ENCODE measurements at regions not wholly inside any gene's neighbourhood (a gene's known extent, or its start where the extent isn't known, plus 50 kb on each side); places are given as distances from the start of the nearest gene placed in this dataset.

GRCh38 chr18:44258086-44258485, 422.6 kb upstream of the SETBP1 start:
- Histone ChIP-seq H3K36me3 (ENCODE audit: low read length) (no peaks in the 10 kb centered on the region), H3K27ac (ENCODE audit: low read depth, low read length) (no peak overlapping the region)
- TF ChIP-seq, protein P1, sequence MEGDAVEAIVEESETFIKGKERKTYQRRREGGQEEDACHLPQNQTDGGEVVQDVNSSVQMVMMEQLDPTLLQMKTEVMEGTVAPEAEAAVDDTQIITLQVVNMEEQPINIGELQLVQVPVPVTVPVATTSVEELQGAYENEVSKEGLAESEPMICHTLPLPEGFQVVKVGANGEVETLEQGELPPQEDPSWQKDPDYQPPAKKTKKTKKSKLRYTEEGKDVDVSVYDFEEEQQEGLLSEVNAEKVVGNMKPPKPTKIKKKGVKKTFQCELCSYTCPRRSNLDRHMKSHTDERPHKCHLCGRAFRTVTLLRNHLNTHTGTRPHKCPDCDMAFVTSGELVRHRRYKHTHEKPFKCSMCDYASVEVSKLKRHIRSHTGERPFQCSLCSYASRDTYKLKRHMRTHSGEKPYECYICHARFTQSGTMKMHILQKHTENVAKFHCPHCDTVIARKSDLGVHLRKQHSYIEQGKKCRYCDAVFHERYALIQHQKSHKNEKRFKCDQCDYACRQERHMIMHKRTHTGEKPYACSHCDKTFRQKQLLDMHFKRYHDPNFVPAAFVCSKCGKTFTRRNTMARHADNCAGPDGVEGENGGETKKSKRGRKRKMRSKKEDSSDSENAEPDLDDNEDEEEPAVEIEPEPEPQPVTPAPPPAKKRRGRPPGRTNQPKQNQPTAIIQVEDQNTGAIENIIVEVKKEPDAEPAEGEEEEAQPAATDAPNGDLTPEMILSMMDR (IDR thresholded peaks at IDR 0.05; ENCODE audit: insufficient read depth, low read length, poor library complexity, severe bottlenecking), result no peak
- no peak for TF ChIP-seq EZH2phosphoT487 (conservative IDR thresholded peaks at IDR 0.05; ENCODE audit: low read length)

GRCh38 chr18:44258576-44258975, 422.1 kb upstream of the SETBP1 start:
- no peaks in the 10 kb centered on the region for H4K20me1 ChIP-seq (ENCODE audit: low read depth, low read length)
- H3K4me2 ChIP-seq (ENCODE audit: low read depth, low read length, poor library complexity, severe bottlenecking), result no peak overlapping the region
- peaks cover 2% of the 10 kb centered on the region; the same call in 1 of the 2 replicates for H3K9me3 ChIP-seq (ENCODE audit: insufficient read depth, low read length)
- no peak overlapping the region for H3K9ac ChIP-seq (ENCODE audit: low read length)
- H3F3A ChIP-seq (ENCODE audit: insufficient read depth), result no peaks in the 10 kb centered on the region
- no peak overlapping the region for H3K4me3 ChIP-seq (ENCODE audit: insufficient read depth, low read length, poor library complexity, severe bottlenecking)
- no peak overlapping the region for H2AFZ ChIP-seq (ENCODE audit: low read depth, low read length, severe bottlenecking)
- H3K9me2 ChIP-seq (replicated peaks; ENCODE audit: insufficient read depth, low read length), result no peaks in the 10 kb centered on the region
- H3K79me2 ChIP-seq (ENCODE audit: insufficient read depth, low read length), result no peaks in the 10 kb centered on the region
- H3K27ac ChIP-seq (ENCODE audit: low read depth, low read length), result no peak overlapping the region
- H3K36me3 ChIP-seq (ENCODE audit: low read length), result no peaks in the 10 kb centered on the region
- TF ChIP-seq, protein P1 (IDR thresholded peaks at IDR 0.05; ENCODE audit: insufficient read depth, low read length, poor library complexity, severe bottlenecking), result no peak
- no peak for TF ChIP-seq EZH2phosphoT487 (conservative IDR thresholded peaks at IDR 0.05; ENCODE audit: low read length)
- H3K27me3 ChIP-seq (ENCODE audit: low read length), result no peaks in the 10 kb centered on the region

More at GRCh38 chr18:44258086-44258485, 422.6 kb upstream of the SETBP1 start:
- H3K4me3 ChIP-seq (ENCODE audit: insufficient read depth, low read length, poor library complexity, severe bottlenecking), result no peak overlapping the region
- H3K79me2 ChIP-seq (ENCODE audit: insufficient read depth, low read length), result no peaks in the 10 kb centered on the region
- no peaks in the 10 kb centered on the region for H4K20me1 ChIP-seq (ENCODE audit: low read depth, low read length)
- no peak overlapping the region for H2AFZ ChIP-seq (ENCODE audit: low read depth, low read length, severe bottlenecking)
- no peaks in the 10 kb centered on the region for H3F3A ChIP-seq (ENCODE audit: insufficient read depth)
- no peaks in the 10 kb centered on the region for H3K27me3 ChIP-seq (ENCODE audit: low read length)
- H3K9me2 ChIP-seq (replicated peaks; ENCODE audit: insufficient read depth, low read length), result no peaks in the 10 kb centered on the region
- H3K4me2 ChIP-seq (ENCODE audit: low read depth, low read length, poor library complexity, severe bottlenecking), result no peak overlapping the region
- H3K9me3 ChIP-seq (ENCODE audit: insufficient read depth, low read length), result no peaks in the 10 kb centered on the region
- H3K9ac ChIP-seq (ENCODE audit: low read length), result no peak overlapping the region

DNA sequence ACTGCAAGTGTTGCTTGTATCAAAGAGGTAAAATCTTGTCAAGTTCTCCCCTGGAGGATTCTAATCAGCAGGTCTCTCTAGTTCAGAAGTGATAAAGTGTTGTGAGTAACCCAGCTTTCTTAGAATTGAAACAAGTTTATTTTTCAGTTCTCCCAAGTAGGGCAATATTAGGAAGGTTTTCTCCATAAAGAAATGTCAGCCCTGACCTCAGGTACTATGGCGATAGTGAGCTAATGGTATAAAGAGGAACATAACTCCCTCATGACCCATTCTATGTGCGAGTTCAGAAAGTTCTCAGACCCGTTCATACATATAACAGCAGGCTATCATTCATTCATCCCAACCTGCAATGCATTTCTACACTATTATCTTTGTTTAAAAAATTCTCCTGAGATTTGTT, 421.1 kb upstream of the SETBP1 start:
- Histone ChIP-seq H3K27me3 (ENCODE audit: low read length) (no peaks in the 10 kb centered on the region), H3K9ac (ENCODE audit: low read length) (no peak overlapping the region), H3K4me2 (ENCODE audit: low read depth, low read length, poor library complexity, severe bottlenecking) (no peak overlapping the region), H3K27ac (ENCODE audit: low read depth, low read length) (no peak overlapping the region), H3F3A (ENCODE audit: insufficient read depth) (no peaks in the 10 kb centered on the region), H3K4me3 (ENCODE audit: insufficient read depth, low read length, poor library complexity, severe bottlenecking) (no peak overlapping the region), H2AFZ (ENCODE audit: low read depth, low read length, severe bottlenecking) (no peak overlapping the region), H4K20me1 (ENCODE audit: low read depth, low read length) (no peaks in the 10 kb centered on the region), H3K36me3 (ENCODE audit: low read length) (no peaks in the 10 kb centered on the region), H3K9me3 (ENCODE audit: insufficient read depth, low read length) (peaks cover 2% of the 10 kb centered on the region; the same call in 1 of the 2 replicates), H3K9me2 (replicated peaks; ENCODE audit: insufficient read depth, low read length) (no peaks in the 10 kb centered on the region), H3K79me2 (ENCODE audit: insufficient read depth, low read length) (no peaks in the 10 kb centered on the region)
- TF ChIP-seq, protein P1 (IDR thresholded peaks at IDR 0.05; ENCODE audit: insufficient read depth, low read length, poor library complexity, severe bottlenecking), result no peak
- no peak for TF ChIP-seq EZH2phosphoT487 (conservative IDR thresholded peaks at IDR 0.05; ENCODE audit: low read length)

Measured in SU-DHL-6 (cell line).